Prostate gland (tissue), 2 donors: ENCODE measurements at regions not wholly inside any gene's neighbourhood (a gene's known extent, or its start where the extent isn't known, plus 50 kb on each side); places are given as distances from the start of the nearest gene placed in this dataset.
A peak's percentile ranks its signal among the peaks of the same experiment; 100 is the strongest.

Experiments used
- DNase-seq: peaks from one replicate; pipeline ENCODE4 v3.0.0-alpha.2; 2019; ENCODE audit warnings: low spot score
- H3K27ac ChIP-seq, 2 donors: fragments of 200-600 bp; sonication (generic); 2 replicates each; pipeline ENCODE4 v1.5.1; 2017 to 2019
- H3K27me3 ChIP-seq: fragments of 200-600 bp; sonication (generic); replicated peaks from 2 replicates; pipeline ENCODE4 v1.5.1; 2019; ENCODE audit not compliant: insufficient read depth
- H3K36me3 ChIP-seq, 2 donors: fragments of 200-600 bp; sonication (generic); 1 replicate in 1 of 2; 2 replicates in 1 of 2; pipeline versions ENCODE4 v1.5.1 to v1.8.1; 2017 to 2019
- H3K4me1 ChIP-seq: fragments of 200-600 bp; sonication (generic); replicated peaks from 2 replicates; pipeline ENCODE4 v1.5.1; 2019
- H3K4me3 ChIP-seq, 2 donors: fragments of 200-600 bp; sonication (generic); 2 replicates each; pipeline ENCODE4 v1.5.1; 2017 to 2019
- H3K9me3 ChIP-seq: fragments of 200-600 bp; sonication (generic); 2 replicates; pipeline ENCODE4 v1.5.1; 2017
- CTCF ChIP-seq, 4 experiments: fragments of 200-600 bp in 2 of 4; fragments of 450-650 bp in 2 of 4; sonication (generic) in 2 of 4; IDR thresholded peaks; 1 replicate in 3 of 4; 2 replicates in 1 of 4; pipeline ENCODE4 v1.5.1; 2016 to 2019; ENCODE audit warnings: antibody characterized with exemption in 4 of 4, mild to moderate bottlenecking in 2 of 4, moderate library complexity in 2 of 4
- POLR2A ChIP-seq: fragments of 450-650 bp; IDR thresholded peaks from one replicate; pipeline ENCODE4 v1.6.1; 2016; ENCODE audit warnings: antibody characterized with exemption, mild to moderate bottlenecking
- POLR2AphosphoS5 ChIP-seq: sonication (generic); formaldehyde crosslinking; IDR thresholded peaks from one replicate; pipeline ENCODE4 v1.6.1; 2017; ENCODE audit warnings: antibody characterized with exemption
- WGBS: methylation state at CpG from one replicate; pipeline ENCODE4 v1.1.5; 2018; 5-methylcytosine and 5-hydroxymethylcytosine counted together
- intact Hi-C: fragments of 100-400 bp; cut with DNase I; formaldehyde crosslinking; loops from one replicate; pipeline ENCODE4 v1.14.2; 2022

- no peaks in the 10 kb centered on the region for H3K27me3 ChIP-seq
- peak; percentile 6 for DNase-seq
- no peaks in the 10 kb centered on the region for H3K4me1 ChIP-seq
- no peaks in the 10 kb centered on the region for H3K9me3 ChIP-seq
- TF ChIP-seq CTCF (IDR thresholded peaks at IDR 0.05): peak; percentile 44 to 66 (median 61)
- TF ChIP-seq POLR2AphosphoS5: no peak
- no peak for TF ChIP-seq POLR2A
- intact Hi-C loops: no loop called here
- WGBS: 43% methylated on average over 7 of the region's 7 CpGs
- H3K4me3 ChIP-seq: no peak overlapping the region
- H3K36me3 ChIP-seq: no peaks in the 10 kb centered on the region
- H3K27ac ChIP-seq: no peak overlapping the region
These were observed 617.4 kb downstream of the SLCO4C1 start for GRCh38 chr5:101678481-101679193.

GRCh38 chr5:101677961-101678360, 618.1 kb downstream of the SLCO4C1 start:
- no peak for TF ChIP-seq CTCF (IDR thresholded peaks at IDR 0.05)
- TF ChIP-seq POLR2A: no peak
- TF ChIP-seq POLR2AphosphoS5: no peak
- Histone ChIP-seq H3K4me3 (no peak overlapping the region), H3K36me3 (no peaks in the 10 kb centered on the region), H3K9me3 (no peaks in the 10 kb centered on the region), H3K27ac (no peak overlapping the region), H3K27me3 (no peaks in the 10 kb centered on the region), H3K4me1 (no peaks in the 10 kb centered on the region)
- intact Hi-C loops: no loop called here
- DNase-seq: no peak
- 68% methylated on average over 5 of the region's 5 CpGs for WGBS

- WGBS: 75% methylated on average over 2 of the region's 2 CpGs
- Histone ChIP-seq H3K4me3 (no peak overlapping the region), H3K9me3 (no peaks in the 10 kb centered on the region), H3K27ac (no peak overlapping the region), H3K36me3 (no peaks in the 10 kb centered on the region), H3K27me3 (no peaks in the 10 kb centered on the region), H3K4me1 (no peaks in the 10 kb centered on the region)
- no peak for DNase-seq
- intact Hi-C loops: no loop called here
- TF ChIP-seq CTCF (IDR thresholded peaks at IDR 0.05) (no peak), POLR2AphosphoS5 (no peak), POLR2A (no peak)
These were observed 619.4 kb downstream of the SLCO4C1 start for GRCh38 chr5:101676646-101677045.

GRCh38 chr5:101675510-101676219, 620.4 kb downstream of the SLCO4C1 start:
- H3K27ac ChIP-seq: no peak overlapping the region
- no peaks in the 10 kb centered on the region for H3K9me3 ChIP-seq
- TF ChIP-seq POLR2AphosphoS5 (no peak), POLR2A (no peak), CTCF (IDR thresholded peaks at IDR 0.05) (no peak)
- H3K36me3 ChIP-seq: no peaks in the 10 kb centered on the region
- H3K4me1 ChIP-seq: no peaks in the 10 kb centered on the region
- intact Hi-C loops: no loop called here
- no peak for DNase-seq
- H3K4me3 ChIP-seq: no peak overlapping the region
- WGBS: 30% methylated on average over 4 of the region's 4 CpGs
- H3K27me3 ChIP-seq: no peaks in the 10 kb centered on the region

- Histone ChIP-seq H3K27ac (no peak overlapping the region), H3K4me1 (no peaks in the 10 kb centered on the region), H3K27me3 (no peaks in the 10 kb centered on the region), H3K4me3 (no peak overlapping the region), H3K36me3 (no peaks in the 10 kb centered on the region), H3K9me3 (no peaks in the 10 kb centered on the region)
- 89% methylated on average over 5 of the region's 5 CpGs for WGBS
- intact Hi-C loops: no loop called here
- no peak for DNase-seq
- TF ChIP-seq CTCF (IDR thresholded peaks at IDR 0.05) (no peak), POLR2AphosphoS5 (no peak), POLR2A (no peak)
These were observed 623.0 kb downstream of the SLCO4C1 start for GRCh38 chr5:101673120-101673519.
